MM.1S (cell line): ENCODE measurements at regions not wholly inside any gene's neighbourhood (a gene's known extent, or its start where the extent isn't known, plus 50 kb on each side); places are given as distances from the start of the nearest gene placed in this dataset.

Experiments used
- EZH2 ChIP-seq: fragments of 300-600 bp; sonication (generic); optimal IDR thresholded peaks from 2 replicates; pipeline ENCODE3; 2017; ENCODE audit warnings: low read depth, mild to moderate bottlenecking, antibody characterized with exemption, low read length, mixed read lengths
- EZH2phosphoT487 ChIP-seq: fragments of 300-600 bp; sonication (generic); IDR thresholded peaks from 2 replicates; pipeline ENCODE4 v1.6.1; 2018; ENCODE audit warnings: antibody characterized with exemption, low read length
- TF ChIP-seq, protein P1 (sequence below): fragments of 300-600 bp; sonication (generic); IDR thresholded peaks from 2 replicates; pipeline ENCODE4 v1.5.1; 2016; ENCODE audit warnings: antibody characterized with exemption, low read length, mixed read lengths

DNA sequence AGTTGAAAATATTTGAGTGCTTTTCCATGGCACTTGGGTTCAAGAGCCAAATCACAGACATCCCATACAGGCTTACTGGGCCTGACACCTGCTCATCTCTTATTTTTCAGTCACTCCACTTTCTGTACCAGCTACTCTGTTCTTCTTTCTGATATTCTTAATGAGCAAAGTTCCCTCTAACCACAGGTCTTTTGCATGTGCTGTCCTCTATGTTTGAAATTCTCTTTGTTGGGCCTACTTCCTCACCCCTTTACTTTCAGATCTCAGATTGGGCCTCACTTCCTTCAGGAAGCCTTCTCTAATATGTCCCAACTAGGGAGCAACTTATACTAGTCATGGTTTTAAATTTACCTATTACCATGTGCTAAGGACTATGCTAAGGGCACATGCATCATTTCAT lies 81.8 kb upstream of the RBMS1 start:
- no peak for TF ChIP-seq EZH2
- TF ChIP-seq, protein P1, sequence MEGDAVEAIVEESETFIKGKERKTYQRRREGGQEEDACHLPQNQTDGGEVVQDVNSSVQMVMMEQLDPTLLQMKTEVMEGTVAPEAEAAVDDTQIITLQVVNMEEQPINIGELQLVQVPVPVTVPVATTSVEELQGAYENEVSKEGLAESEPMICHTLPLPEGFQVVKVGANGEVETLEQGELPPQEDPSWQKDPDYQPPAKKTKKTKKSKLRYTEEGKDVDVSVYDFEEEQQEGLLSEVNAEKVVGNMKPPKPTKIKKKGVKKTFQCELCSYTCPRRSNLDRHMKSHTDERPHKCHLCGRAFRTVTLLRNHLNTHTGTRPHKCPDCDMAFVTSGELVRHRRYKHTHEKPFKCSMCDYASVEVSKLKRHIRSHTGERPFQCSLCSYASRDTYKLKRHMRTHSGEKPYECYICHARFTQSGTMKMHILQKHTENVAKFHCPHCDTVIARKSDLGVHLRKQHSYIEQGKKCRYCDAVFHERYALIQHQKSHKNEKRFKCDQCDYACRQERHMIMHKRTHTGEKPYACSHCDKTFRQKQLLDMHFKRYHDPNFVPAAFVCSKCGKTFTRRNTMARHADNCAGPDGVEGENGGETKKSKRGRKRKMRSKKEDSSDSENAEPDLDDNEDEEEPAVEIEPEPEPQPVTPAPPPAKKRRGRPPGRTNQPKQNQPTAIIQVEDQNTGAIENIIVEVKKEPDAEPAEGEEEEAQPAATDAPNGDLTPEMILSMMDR, result no peak
- TF ChIP-seq EZH2phosphoT487, result no peak
